ENCODE measurements at regions not wholly inside any gene's neighbourhood (a gene's known extent, or its start where the extent isn't known, plus 50 kb on each side); places are given as distances from the start of the nearest gene placed in this dataset.

DNA sequence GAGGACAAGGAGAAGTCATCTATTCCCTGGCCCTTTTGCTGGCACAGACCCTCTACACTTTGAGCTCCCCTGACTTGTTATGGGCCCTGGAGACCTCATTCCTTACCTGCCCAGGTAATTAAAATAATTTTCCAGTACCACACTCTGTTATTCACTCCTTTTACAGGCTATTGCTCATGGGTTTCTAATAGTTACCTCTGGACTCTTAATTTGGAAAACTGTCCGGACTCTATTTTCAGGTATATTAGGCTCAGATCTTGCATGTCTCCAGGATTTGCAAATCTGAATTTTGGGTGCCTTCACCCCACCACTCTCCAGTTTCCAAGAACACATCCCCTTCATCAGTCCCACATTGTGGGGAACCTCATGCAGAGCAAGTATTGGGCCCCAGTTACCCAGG is 186.8 kb upstream of the SESN3 start:
- POLR2A ChIA-PET (ENCODE audit: unreplicated experiment), result no interaction called here
- H3K36me3 ChIP-seq (ENCODE audit: low read depth, low read length), result no peaks in the 10 kb centered on the region
- H4K20me1 ChIP-seq (ENCODE audit: low read length), result no peaks in the 10 kb centered on the region
- CTCF ChIA-PET, result no interaction called here
- H3K27me3 ChIP-seq (ENCODE audit: low read length), result no peaks in the 10 kb centered on the region
- no peaks in the 10 kb centered on the region for H3K79me2 ChIP-seq (ENCODE audit: low read length)
- no peak for TF ChIP-seq EZH2phosphoT487 (IDR thresholded peaks at IDR 0.05; ENCODE audit: borderline replicate concordance, low read length)
- TF ChIP-seq, protein P1, sequence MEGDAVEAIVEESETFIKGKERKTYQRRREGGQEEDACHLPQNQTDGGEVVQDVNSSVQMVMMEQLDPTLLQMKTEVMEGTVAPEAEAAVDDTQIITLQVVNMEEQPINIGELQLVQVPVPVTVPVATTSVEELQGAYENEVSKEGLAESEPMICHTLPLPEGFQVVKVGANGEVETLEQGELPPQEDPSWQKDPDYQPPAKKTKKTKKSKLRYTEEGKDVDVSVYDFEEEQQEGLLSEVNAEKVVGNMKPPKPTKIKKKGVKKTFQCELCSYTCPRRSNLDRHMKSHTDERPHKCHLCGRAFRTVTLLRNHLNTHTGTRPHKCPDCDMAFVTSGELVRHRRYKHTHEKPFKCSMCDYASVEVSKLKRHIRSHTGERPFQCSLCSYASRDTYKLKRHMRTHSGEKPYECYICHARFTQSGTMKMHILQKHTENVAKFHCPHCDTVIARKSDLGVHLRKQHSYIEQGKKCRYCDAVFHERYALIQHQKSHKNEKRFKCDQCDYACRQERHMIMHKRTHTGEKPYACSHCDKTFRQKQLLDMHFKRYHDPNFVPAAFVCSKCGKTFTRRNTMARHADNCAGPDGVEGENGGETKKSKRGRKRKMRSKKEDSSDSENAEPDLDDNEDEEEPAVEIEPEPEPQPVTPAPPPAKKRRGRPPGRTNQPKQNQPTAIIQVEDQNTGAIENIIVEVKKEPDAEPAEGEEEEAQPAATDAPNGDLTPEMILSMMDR (conservative IDR thresholded peaks at IDR 0.05; ENCODE audit: low read depth, low read length), result no peak
- no peak for TF ChIP-seq EZH2 (IDR thresholded peaks at IDR 0.05; ENCODE audit: low read length, unreplicated experiment)
- no peak for DNase-seq
- no peak for ATAC-seq
- no peaks in the 10 kb centered on the region for H3K4me1 ChIP-seq (ENCODE audit: insufficient read depth, low read length)
- H3K4me2 ChIP-seq (ENCODE audit: low read length), result no peak overlapping the region
- no peak overlapping the region for H3K4me3 ChIP-seq (ENCODE audit: low read length)
- no TSS peak for BruUV-seq (replicated peaks)
- no peaks in the 10 kb centered on the region for H3F3A ChIP-seq (ENCODE audit: low read length, unreplicated experiment)
- no peak overlapping the region for H3K27ac ChIP-seq (ENCODE audit: low read length)
- H3K9me2 ChIP-seq (replicated peaks; ENCODE audit: low read length), result no peaks in the 10 kb centered on the region
- no peaks in the 10 kb centered on the region for H3K9me3 ChIP-seq (ENCODE audit: low read length)
- intact Hi-C loops (cut with micrococcal nuclease), result no loop called here
- no peak overlapping the region for H2AFZ ChIP-seq (ENCODE audit: low read length)
- H3K9ac ChIP-seq (ENCODE audit: low read length), result no peak overlapping the region

DNA sequence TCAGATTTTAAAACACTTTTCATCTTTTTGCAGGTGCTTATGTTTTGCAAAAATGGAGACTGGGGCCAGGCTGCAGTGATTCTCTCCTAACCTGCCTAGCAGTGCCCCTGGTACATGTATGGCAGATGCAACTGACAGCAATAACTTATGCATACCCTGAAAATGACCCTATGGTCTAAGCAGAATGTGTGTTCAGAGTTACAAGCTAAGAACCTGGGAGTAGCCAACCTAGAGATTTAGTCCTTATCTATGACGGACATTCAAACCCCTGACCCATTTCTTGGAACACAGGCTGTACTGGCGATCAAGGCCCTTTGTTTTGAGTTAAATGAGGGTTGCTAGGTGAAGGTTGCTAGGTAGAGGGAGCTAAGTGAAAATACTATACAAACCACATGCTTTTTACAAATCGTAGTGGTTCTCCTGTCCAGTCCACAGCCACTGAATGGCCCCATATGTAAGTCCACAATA is 184.9 kb upstream of the SESN3 start:
- BruUV-seq (replicated peaks), result no TSS peak
- intact Hi-C loops (cut with micrococcal nuclease), result no loop called here
- Histone ChIP-seq H3K4me2 (ENCODE audit: low read length) (no peak overlapping the region), H3K9me2 (replicated peaks; ENCODE audit: low read length) (no peaks in the 10 kb centered on the region), H3K4me3 (ENCODE audit: low read length) (no peak overlapping the region), H3K9me3 (ENCODE audit: low read length) (no peaks in the 10 kb centered on the region), H4K20me1 (ENCODE audit: low read length) (no peaks in the 10 kb centered on the region), H3K27me3 (ENCODE audit: low read length) (no peaks in the 10 kb centered on the region), H3K79me2 (ENCODE audit: low read length) (no peaks in the 10 kb centered on the region), H2AFZ (ENCODE audit: low read length) (no peak overlapping the region), H3K36me3 (ENCODE audit: low read depth, low read length) (no peaks in the 10 kb centered on the region), H3K27ac (ENCODE audit: low read length) (no peak overlapping the region), H3K4me1 (ENCODE audit: insufficient read depth, low read length) (no peaks in the 10 kb centered on the region), H3K9ac (ENCODE audit: low read length) (no peak overlapping the region), H3F3A (ENCODE audit: low read length, unreplicated experiment) (no peaks in the 10 kb centered on the region)
- DNase-seq, result no peak
- ATAC-seq, result no peak
- no peak for TF ChIP-seq EZH2 (IDR thresholded peaks at IDR 0.05; ENCODE audit: low read length, unreplicated experiment)
- no peak for TF ChIP-seq EZH2phosphoT487 (IDR thresholded peaks at IDR 0.05; ENCODE audit: borderline replicate concordance, low read length)
- TF ChIP-seq, protein P1 (conservative IDR thresholded peaks at IDR 0.05; ENCODE audit: low read depth, low read length), result no peak
- ChIA-PET CTCF (no interaction called here), POLR2A (ENCODE audit: unreplicated experiment) (no interaction called here)

DNA sequence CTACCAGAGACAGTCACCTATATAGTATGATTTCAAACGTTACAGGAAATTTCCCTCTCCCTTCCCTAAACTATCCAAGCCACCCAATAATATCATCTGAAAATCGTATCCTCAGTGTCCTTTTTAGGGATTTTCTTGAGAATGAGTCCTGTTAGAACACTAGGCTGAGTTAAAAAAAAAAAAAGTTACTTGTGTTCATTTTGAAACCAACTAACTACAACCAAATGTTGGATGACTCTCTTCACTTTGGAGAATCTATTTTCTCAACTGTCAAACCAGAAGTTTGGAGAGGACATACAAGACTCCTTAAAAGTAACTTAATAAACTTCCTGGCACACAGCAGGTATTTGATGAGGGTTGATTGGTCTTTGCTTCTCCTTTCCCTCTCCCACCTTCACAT is 183.2 kb upstream of the SESN3 start:
- no peak for ATAC-seq
- no peak overlapping the region for H3K4me2 ChIP-seq (ENCODE audit: low read length)
- no peaks in the 10 kb centered on the region for H4K20me1 ChIP-seq (ENCODE audit: low read length)
- no peaks in the 10 kb centered on the region for H3F3A ChIP-seq (ENCODE audit: low read length, unreplicated experiment)
- no peak overlapping the region for H2AFZ ChIP-seq (ENCODE audit: low read length)
- no peak overlapping the region for H3K27ac ChIP-seq (ENCODE audit: low read length)
- no peaks in the 10 kb centered on the region for H3K4me1 ChIP-seq (ENCODE audit: insufficient read depth, low read length)
- H3K36me3 ChIP-seq (ENCODE audit: low read depth, low read length), result no peaks in the 10 kb centered on the region
- no peak for DNase-seq
- TF ChIP-seq EZH2phosphoT487 (IDR thresholded peaks at IDR 0.05; ENCODE audit: borderline replicate concordance, low read length), result no peak
- TF ChIP-seq EZH2 (IDR thresholded peaks at IDR 0.05; ENCODE audit: low read length, unreplicated experiment), result no peak
- TF ChIP-seq, protein P1 (conservative IDR thresholded peaks at IDR 0.05; ENCODE audit: low read depth, low read length), result no peak
- ChIA-PET CTCF (no interaction called here), POLR2A (ENCODE audit: unreplicated experiment) (no interaction called here)
- H3K4me3 ChIP-seq (ENCODE audit: low read length), result no peak overlapping the region
- H3K79me2 ChIP-seq (ENCODE audit: low read length), result no peaks in the 10 kb centered on the region
- intact Hi-C loops (cut with micrococcal nuclease), result no loop called here
- no peak overlapping the region for H3K9ac ChIP-seq (ENCODE audit: low read length)
- H3K27me3 ChIP-seq (ENCODE audit: low read length), result no peaks in the 10 kb centered on the region
- BruUV-seq (replicated peaks), result no TSS peak
- H3K9me3 ChIP-seq (ENCODE audit: low read length), result no peaks in the 10 kb centered on the region
- H3K9me2 ChIP-seq (replicated peaks; ENCODE audit: low read length), result no peaks in the 10 kb centered on the region
